ENCODE measurements at regions not wholly inside any gene's neighbourhood (a gene's known extent, or its start where the extent isn't known, plus 50 kb on each side); places are given as distances from the start of the nearest gene placed in this dataset.

GRCh38 chr5:44665101-44665701 is 143.5 kb upstream of the MRPS30 start:
- Histone ChIP-seq H3K27me3 (no peaks in the 10 kb centered on the region), H3K36me3 (no peaks in the 10 kb centered on the region), H3K4me3 (no peak overlapping the region), H3K27ac (no peak overlapping the region), H3K9me3 (peaks cover 0 to 4% (median 0%) of the 10 kb centered on the region in 4 donors), H3K4me1 (no peaks in the 10 kb centered on the region)
- no peak for TF ChIP-seq CTCF (IDR thresholded peaks at IDR 0.05)
- no peak for TF ChIP-seq POLR2A (IDR thresholded peaks at IDR 0.05)
- no peak for DNase-seq

GRCh38 chr5:44664711-44665100 is 144.0 kb upstream of the MRPS30 start:
- Histone ChIP-seq H3K4me3 (no peak overlapping the region), H3K27me3 (no peaks in the 10 kb centered on the region), H3K4me1 (no peaks in the 10 kb centered on the region), H3K36me3 (no peaks in the 10 kb centered on the region), H3K27ac (no peak overlapping the region), H3K9me3 (peaks cover 0 to 4% (median 0%) of the 10 kb centered on the region in 4 donors)
- TF ChIP-seq POLR2A (IDR thresholded peaks at IDR 0.05) (no peak), CTCF (IDR thresholded peaks at IDR 0.05) (no peak)
- DNase-seq, result no peak

- no peak for DNase-seq
- Histone ChIP-seq H3K27ac (no peak overlapping the region), H3K36me3 (no peaks in the 10 kb centered on the region), H3K4me3 (no peak overlapping the region), H3K4me1 (no peaks in the 10 kb centered on the region), H3K9me3 (peaks cover 0 to 4% (median 0%) of the 10 kb centered on the region in 4 donors), H3K27me3 (no peaks in the 10 kb centered on the region)
- TF ChIP-seq POLR2A (IDR thresholded peaks at IDR 0.05) (no peak), CTCF (IDR thresholded peaks at IDR 0.05) (no peak)
These were observed 144.6 kb upstream of the MRPS30 start for GRCh38 chr5:44663991-44664710.

GRCh38 chr5:44661851-44662250 is 146.9 kb upstream of the MRPS30 start:
- DNase-seq, result no peak
- Histone ChIP-seq H3K9me3 (peaks cover 0 to 4% (median 0%) of the 10 kb centered on the region in 4 donors), H3K27me3 (no peaks in the 10 kb centered on the region), H3K27ac (no peak overlapping the region), H3K4me1 (no peaks in the 10 kb centered on the region), H3K4me3 (no peak overlapping the region), H3K36me3 (no peaks in the 10 kb centered on the region)
- no peak for TF ChIP-seq CTCF (IDR thresholded peaks at IDR 0.05)
- no peak for TF ChIP-seq POLR2A (IDR thresholded peaks at IDR 0.05)

- TF ChIP-seq POLR2A (IDR thresholded peaks at IDR 0.05) (no peak), CTCF (IDR thresholded peaks at IDR 0.05) (no peak)
- no peak overlapping the region for H3K4me3 ChIP-seq
- DNase-seq, result no peak
- no peaks in the 10 kb centered on the region for H3K4me1 ChIP-seq
- peaks cover 0 to 4% (median 0%) of the 10 kb centered on the region in 4 donors for H3K9me3 ChIP-seq
- no peaks in the 10 kb centered on the region for H3K27me3 ChIP-seq
- H3K27ac ChIP-seq, result no peak overlapping the region
- H3K36me3 ChIP-seq, result no peaks in the 10 kb centered on the region
These were observed 148.5 kb upstream of the MRPS30 start for GRCh38 chr5:44660251-44660650.

Data from Peyer's patch (tissue), 4 donors.